OCI-LY7 (cell line): ENCODE measurements at regions not wholly inside any gene's neighbourhood (a gene's known extent, or its start where the extent isn't known, plus 50 kb on each side); places are given as distances from the start of the nearest gene placed in this dataset.

Experiments used
- BruUV-seq: library from RNA; stranded (reverse); fragments of 400-500 nt; replicated peaks from 2 replicates; lab custom pipeline; 2021; lab: Mats Ljungman, UMichigan
- CTCF ChIA-PET: fragments of 300-600 bp; sonication (Branson Sonifier 250); formaldehyde crosslinking; loops from one replicate; lab custom pipeline; 2022; ENCODE audit warnings: antibody characterized with exemption; ENCODE audit not compliant: unreplicated experiment; lab: Charles Lee
- POLR2A ChIA-PET: fragments of 300-600 bp; sonication (Branson Sonifier 250); formaldehyde crosslinking; loops from one replicate; lab custom pipeline; 2022; ENCODE audit warnings: antibody characterized with exemption; lab: Charles Lee
- DNase-seq: peaks from one replicate; pipeline ENCODE4 v3.0.0-alpha.2; 2015; ENCODE audit warnings: low spot score
- H2AFZ ChIP-seq: fragments of 200-600 bp; sonication (generic), shearing (Covaris generic); 2 replicates; pipeline ENCODE4 v1.6.1; 2014; ENCODE audit warnings: mild to moderate bottlenecking, antibody characterized with exemption, low read length, moderate library complexity
- H3K27ac ChIP-seq: fragments of 200-600 bp; sonication (generic); 2 replicates; pipeline ENCODE4 v1.5.1; 2014; ENCODE audit warnings: mixed run types, low read depth, mild to moderate bottlenecking, moderate library complexity, low read length, inconsistent platforms; ENCODE audit not compliant: poor library complexity, severe bottlenecking
- H3K36me3 ChIP-seq: fragments of 200-600 bp; sonication (generic); 2 replicates; pipeline ENCODE4 v1.6.1; 2014; ENCODE audit warnings: mild to moderate bottlenecking, antibody characterized with exemption, low read length, moderate library complexity, mixed read lengths; ENCODE audit not compliant: insufficient read depth
- H3K4me1 ChIP-seq: fragments of 200-600 bp; sonication (generic); 2 replicates; pipeline ENCODE4 v1.5.1; 2014; ENCODE audit warnings: mild to moderate bottlenecking, low read length; ENCODE audit not compliant: insufficient read depth, poor library complexity, severe bottlenecking
- H3K4me2 ChIP-seq: fragments of 200-600 bp; sonication (generic); 2 replicates; pipeline ENCODE4 v1.6.1; 2014; ENCODE audit warnings: mild to moderate bottlenecking, low read length
- H3K4me3 ChIP-seq: fragments of 200-600 bp; sonication (generic); 2 replicates; pipeline ENCODE4 v1.5.1; 2014; ENCODE audit warnings: mild to moderate bottlenecking, low read depth, low read length; ENCODE audit not compliant: poor library complexity, severe bottlenecking
- H3K79me2 ChIP-seq: fragments of 200-600 bp; sonication (generic); 2 replicates; pipeline ENCODE4 v1.6.1; 2016; ENCODE audit warnings: low read depth, mild to moderate bottlenecking, low read length, moderate library complexity, mixed read lengths; ENCODE audit not compliant: insufficient read depth
- H3K9me2 ChIP-seq: fragments of 200-600 bp; sonication (generic); 2 replicates; pipeline ENCODE4 v1.6.1; 2016; ENCODE audit warnings: mild to moderate bottlenecking, low read length, mixed read lengths; ENCODE audit not compliant: insufficient read depth
- H3K9me3 ChIP-seq: fragments of 200-600 bp; sonication (generic); 2 replicates; pipeline ENCODE4 v1.6.1; 2014; ENCODE audit warnings: mild to moderate bottlenecking, mixed run types, low read length, mixed read lengths
- H4K20me1 ChIP-seq: fragments of 200-600 bp; sonication (generic); 2 replicates; pipeline ENCODE4 v1.6.1; 2014; ENCODE audit warnings: mild to moderate bottlenecking, antibody characterized with exemption, low read length, moderate library complexity, mixed read lengths; ENCODE audit not compliant: insufficient read depth
- EZH2phosphoT487 ChIP-seq: fragments of 200-600 bp; sonication (generic); IDR thresholded peaks from 2 replicates; pipeline ENCODE4 v1.6.1; 2018; ENCODE audit warnings: low read depth, borderline replicate concordance, mild to moderate bottlenecking, mixed run types, antibody characterized with exemption, low read length, moderate library complexity, mixed read lengths
- intact Hi-C: fragments of 100-400 bp; cut with micrococcal nuclease; formaldehyde crosslinking; loops from one replicate; pipeline ENCODE4 v1.10.0; 2022; ENCODE audit not compliant: unreplicated experiment
- TF ChIP-seq, protein P1 (sequence below): fragments of 200-600 bp; sonication (generic); conservative IDR thresholded peaks from 2 replicates; pipeline ENCODE4 v1.5.1; 2014; ENCODE audit warnings: mild to moderate bottlenecking, antibody characterized with exemption, low read length, moderate library complexity, mixed read lengths

- no peaks in the 10 kb centered on the region for H3K4me1 ChIP-seq
- H3K9me3 ChIP-seq, result no peaks in the 10 kb centered on the region
- POLR2A ChIA-PET, result no interaction called here
- H2AFZ ChIP-seq, result no peak overlapping the region
- no peaks in the 10 kb centered on the region for H4K20me1 ChIP-seq
- H3K9me2 ChIP-seq, result no peaks in the 10 kb centered on the region
- no peaks in the 10 kb centered on the region for H3K36me3 ChIP-seq
- BruUV-seq, result no TSS peak
- no peak overlapping the region for H3K4me2 ChIP-seq
- TF ChIP-seq, protein P1, sequence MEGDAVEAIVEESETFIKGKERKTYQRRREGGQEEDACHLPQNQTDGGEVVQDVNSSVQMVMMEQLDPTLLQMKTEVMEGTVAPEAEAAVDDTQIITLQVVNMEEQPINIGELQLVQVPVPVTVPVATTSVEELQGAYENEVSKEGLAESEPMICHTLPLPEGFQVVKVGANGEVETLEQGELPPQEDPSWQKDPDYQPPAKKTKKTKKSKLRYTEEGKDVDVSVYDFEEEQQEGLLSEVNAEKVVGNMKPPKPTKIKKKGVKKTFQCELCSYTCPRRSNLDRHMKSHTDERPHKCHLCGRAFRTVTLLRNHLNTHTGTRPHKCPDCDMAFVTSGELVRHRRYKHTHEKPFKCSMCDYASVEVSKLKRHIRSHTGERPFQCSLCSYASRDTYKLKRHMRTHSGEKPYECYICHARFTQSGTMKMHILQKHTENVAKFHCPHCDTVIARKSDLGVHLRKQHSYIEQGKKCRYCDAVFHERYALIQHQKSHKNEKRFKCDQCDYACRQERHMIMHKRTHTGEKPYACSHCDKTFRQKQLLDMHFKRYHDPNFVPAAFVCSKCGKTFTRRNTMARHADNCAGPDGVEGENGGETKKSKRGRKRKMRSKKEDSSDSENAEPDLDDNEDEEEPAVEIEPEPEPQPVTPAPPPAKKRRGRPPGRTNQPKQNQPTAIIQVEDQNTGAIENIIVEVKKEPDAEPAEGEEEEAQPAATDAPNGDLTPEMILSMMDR, result no peak
- TF ChIP-seq EZH2phosphoT487, result no peak
- H3K4me3 ChIP-seq, result no peak overlapping the region
- no peaks in the 10 kb centered on the region for H3K79me2 ChIP-seq
- DNase-seq, result no peak
- intact Hi-C loops, result no loop called here
- CTCF ChIA-PET, result no interaction called here
- H3K27ac ChIP-seq, result no peak overlapping the region
Measured at GRCh38 chr10:6711881-6712280, 131.8 kb upstream of the PRKCQ start.

DNA sequence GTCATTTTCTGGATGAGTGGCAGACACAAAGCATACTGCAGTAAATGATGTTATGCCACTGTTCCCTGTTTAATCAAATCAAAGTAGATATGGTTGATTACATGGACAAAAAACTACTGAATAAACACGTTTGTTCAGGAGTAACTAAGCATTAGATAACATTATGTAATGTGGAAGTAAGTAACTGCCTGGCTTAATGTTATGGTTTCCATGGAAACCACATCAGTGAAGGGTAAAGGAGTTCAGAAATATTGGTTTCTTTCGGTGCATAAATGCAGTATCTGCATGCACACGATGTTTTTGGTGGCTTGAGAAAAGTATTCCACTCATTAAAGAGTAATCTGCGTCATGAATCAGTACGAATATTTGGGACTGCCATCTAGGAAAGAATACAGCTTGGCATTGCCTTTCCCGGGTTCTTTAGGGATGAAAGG is 131.3 kb upstream of the PRKCQ start:
- no TSS peak for BruUV-seq
- POLR2A ChIA-PET, result no interaction called here
- intact Hi-C loops, result no loop called here
- no peaks in the 10 kb centered on the region for H3K36me3 ChIP-seq
- H2AFZ ChIP-seq, result no peak overlapping the region
- no peak overlapping the region for H3K4me3 ChIP-seq
- no peak for DNase-seq
- no peaks in the 10 kb centered on the region for H3K9me3 ChIP-seq
- CTCF ChIA-PET, result no interaction called here
- no peaks in the 10 kb centered on the region for H4K20me1 ChIP-seq
- no peaks in the 10 kb centered on the region for H3K79me2 ChIP-seq
- no peaks in the 10 kb centered on the region for H3K4me1 ChIP-seq
- H3K27ac ChIP-seq, result no peak overlapping the region
- H3K9me2 ChIP-seq, result no peaks in the 10 kb centered on the region
- TF ChIP-seq EZH2phosphoT487, result no peak
- TF ChIP-seq, protein P1, result no peak
- H3K4me2 ChIP-seq, result no peak overlapping the region

GRCh38 chr10:6707352-6707751 is 127.3 kb upstream of the PRKCQ start:
- H3K4me1 ChIP-seq, result no peaks in the 10 kb centered on the region
- no peak overlapping the region for H3K27ac ChIP-seq
- H2AFZ ChIP-seq, result no peak overlapping the region
- intact Hi-C loops, result no loop called here
- ChIA-PET POLR2A (no interaction called here), CTCF (no interaction called here)
- DNase-seq, result no peak
- TF ChIP-seq, protein P1, result no peak
- no peak for TF ChIP-seq EZH2phosphoT487
- no peaks in the 10 kb centered on the region for H3K9me2 ChIP-seq
- no peaks in the 10 kb centered on the region for H3K79me2 ChIP-seq
- no peak overlapping the region for H3K4me2 ChIP-seq
- BruUV-seq, result no TSS peak
- H3K36me3 ChIP-seq, result no peaks in the 10 kb centered on the region
- no peaks in the 10 kb centered on the region for H3K9me3 ChIP-seq
- no peaks in the 10 kb centered on the region for H4K20me1 ChIP-seq
- no peak overlapping the region for H3K4me3 ChIP-seq
